CD14-positive monocyte (primary cell): ENCODE measurements at regions not wholly inside any gene's neighbourhood (a gene's known extent, or its start where the extent isn't known, plus 50 kb on each side); places are given as distances from the start of the nearest gene placed in this dataset.
A peak's percentile ranks its signal among the peaks of the same experiment; 100 is the strongest.

Experiments used
- DNase-seq, 3 donors: peaks; one replicate each; pipeline ENCODE4 v3.0.0-alpha.2; 2011 to 2022
- H2AFZ ChIP-seq: 2 replicates; pipeline ENCODE4 v1.6.0; 2012; ENCODE audit warnings: mild to moderate bottlenecking, low read depth, low read length, inconsistent platforms; ENCODE audit not compliant: insufficient read depth, poor library complexity, severe bottlenecking
- H3K27ac ChIP-seq, 2 donors: 1 replicate in 1 of 2; 2 replicates in 1 of 2; pipeline ENCODE4 v1.5.1; 2012 to 2013; ENCODE audit warnings: low read length in 2 of 2, control low read depth in 1 of 2, inconsistent platforms in 1 of 2, low read depth in 1 of 2, mild to moderate bottlenecking in 1 of 2
- H3K27me3 ChIP-seq, 2 donors: one replicate each; pipeline versions ENCODE4 v1.6.0 to v1.6.1; 2011 to 2013; ENCODE audit warnings: low read length in 2 of 2; ENCODE audit not compliant: control insufficient read depth in 2 of 2, insufficient read depth in 2 of 2
- H3K36me3 ChIP-seq, 2 donors: replicated peaks in 1 of 2; 1 replicate in 1 of 2; 2 replicates in 1 of 2; pipeline versions ENCODE4 v1.5.1 to v1.6.1; 2012 to 2013; ENCODE audit warnings: low read length in 2 of 2, control low read depth in 1 of 2, inconsistent platforms in 1 of 2, mild to moderate bottlenecking in 1 of 2; ENCODE audit not compliant: insufficient read depth in 2 of 2, control insufficient read depth in 1 of 2
- H3K4me1 ChIP-seq, 2 donors: 1 replicate in 1 of 2; 2 replicates in 1 of 2; pipeline versions ENCODE4 v1.5.1 to v1.6.1; 2012 to 2013; ENCODE audit warnings: low read length in 2 of 2, control low read depth in 1 of 2, inconsistent platforms in 1 of 2, mild to moderate bottlenecking in 1 of 2, moderate library complexity in 1 of 2; ENCODE audit not compliant: insufficient read depth in 2 of 2, control insufficient read depth in 1 of 2
- H3K4me2 ChIP-seq: replicated peaks from 2 replicates; pipeline ENCODE3; 2012; ENCODE audit warnings: low read length, moderate library complexity, mild to moderate bottlenecking; ENCODE audit not compliant: poor library complexity, severe bottlenecking; ENCODE audit errors: extremely low read depth
- H3K4me3 ChIP-seq, 3 experiments: fragments of 200-600 bp in 1 of 3; sonication (generic) in 1 of 3; replicated peaks in 1 of 3; 1 replicate in 2 of 3; 2 replicates in 1 of 3; pipeline ENCODE4 v1.5.1; 2011 to 2013; ENCODE audit warnings: low read length in 3 of 3, mild to moderate bottlenecking in 3 of 3, control low read depth in 2 of 3, low read depth in 2 of 3, inconsistent platforms in 1 of 3, moderate library complexity in 1 of 3
- H3K79me2 ChIP-seq: 2 replicates; pipeline ENCODE4 v1.6.0; 2012; ENCODE audit warnings: mild to moderate bottlenecking, control low read depth, inconsistent platforms, low read length, moderate library complexity; ENCODE audit not compliant: insufficient read depth
- H3K9ac ChIP-seq: 2 replicates; pipeline ENCODE4 v1.6.0; 2017; ENCODE audit warnings: low read length, mild to moderate bottlenecking; ENCODE audit not compliant: insufficient read depth, poor library complexity, severe bottlenecking
- H3K9me3 ChIP-seq, 2 donors: replicated peaks in 1 of 2; 1 replicate in 1 of 2; 2 replicates in 1 of 2; pipeline versions ENCODE4 v1.5.1 to v1.6.1; 2012 to 2013; ENCODE audit warnings: low read length in 2 of 2, control low read depth in 1 of 2; ENCODE audit not compliant: control insufficient read depth in 1 of 2, insufficient read depth in 1 of 2
- H4K20me1 ChIP-seq: 2 replicates; pipeline ENCODE4 v1.6.0; 2012; ENCODE audit warnings: mild to moderate bottlenecking, low read length, control low read depth, moderate library complexity; ENCODE audit not compliant: insufficient read depth
- H3K27ac Mint-ChIP-seq, 7 donors: one replicate each; pipeline ENCODE4 v1.8.0; 2020; ENCODE audit warnings: mild to moderate bottlenecking in 7 of 7, mixed read lengths in 7 of 7, moderate library complexity in 6 of 7, inconsistent platforms in 2 of 7
- H3K27me3 Mint-ChIP-seq, 3 donors: one replicate each; pipeline ENCODE4 v1.8.0; 2021 to 2022; ENCODE audit warnings: low read depth in 3 of 3, mild to moderate bottlenecking in 3 of 3, mixed read lengths in 3 of 3, moderate library complexity in 3 of 3, inconsistent platforms in 1 of 3
- H3K36me3 Mint-ChIP-seq, 2 donors: one replicate each; pipeline ENCODE4 v1.8.0; 2020; ENCODE audit warnings: mixed read lengths in 2 of 2, inconsistent platforms in 1 of 2, mild to moderate bottlenecking in 1 of 2
- H3K4me1 Mint-ChIP-seq: one replicate; pipeline ENCODE4 v1.8.0; 2020; ENCODE audit warnings: mild to moderate bottlenecking, mixed read lengths
- H3K4me3 Mint-ChIP-seq, 2 donors: one replicate each; pipeline ENCODE4 v1.8.0; 2020; ENCODE audit warnings: mild to moderate bottlenecking in 2 of 2, mixed read lengths in 2 of 2, moderate library complexity in 1 of 2
- H3K9me3 Mint-ChIP-seq, 7 donors: one replicate each; pipeline ENCODE4 v1.8.0; 2020 to 2022; ENCODE audit warnings: mixed read lengths in 7 of 7, mild to moderate bottlenecking in 6 of 7, moderate library complexity in 6 of 7, inconsistent platforms in 2 of 7
- WGBS: methylation state at CpG from one replicate; pipeline ENCODE4 v1.1.5; 2013; ENCODE audit warnings: missing lambda C conversion rate; ENCODE audit not compliant: insufficient coverage; 5-methylcytosine and 5-hydroxymethylcytosine counted together
- intact Hi-C, 2 donors: fragments of 100-400 bp; cut with micrococcal nuclease; formaldehyde crosslinking; loops; one replicate each; pipeline versions ENCODE4 v1.15.0 to v1.15.1; 2023
- TF ChIP-seq, protein P1 (sequence below): fragments of 200-600 bp; IDR thresholded peaks from one replicate; pipeline ENCODE4 v1.8.0; 2022; ENCODE audit warnings: antibody characterized with exemption, mild to moderate bottlenecking

DNA sequence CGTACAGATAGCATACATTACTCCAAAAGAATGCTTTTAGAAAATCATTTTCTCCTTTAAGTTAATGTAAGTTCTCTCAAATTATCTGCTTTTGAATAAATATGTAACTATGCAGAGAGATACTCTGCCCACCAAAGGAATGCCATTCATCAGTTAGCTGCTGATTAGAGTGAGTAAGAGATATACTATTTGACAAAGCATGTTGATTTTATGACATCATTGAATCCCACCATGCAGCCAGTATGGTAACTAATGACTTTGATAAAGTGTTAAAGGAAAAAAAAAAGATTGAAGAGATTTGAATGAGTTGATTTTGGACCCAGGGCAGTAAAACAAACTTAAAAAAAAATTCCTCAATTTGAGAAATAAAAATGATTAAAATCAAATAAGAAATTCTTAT lies 521.5 kb downstream of the SLITRK6 start:
- Mint-ChIP-seq H3K9me3 (peaks cover 0 to 6% (median under 1%) of the 10 kb centered on the region in 7 donors), H3K27me3 (no peaks in the 10 kb centered on the region), H3K27ac (no peak overlapping the region), H3K4me3 (no peak overlapping the region), H3K4me1 (no peaks in the 10 kb centered on the region), H3K36me3 (no peaks in the 10 kb centered on the region)
- H2AFZ ChIP-seq = no peak overlapping the region
- TF ChIP-seq, protein P1, sequence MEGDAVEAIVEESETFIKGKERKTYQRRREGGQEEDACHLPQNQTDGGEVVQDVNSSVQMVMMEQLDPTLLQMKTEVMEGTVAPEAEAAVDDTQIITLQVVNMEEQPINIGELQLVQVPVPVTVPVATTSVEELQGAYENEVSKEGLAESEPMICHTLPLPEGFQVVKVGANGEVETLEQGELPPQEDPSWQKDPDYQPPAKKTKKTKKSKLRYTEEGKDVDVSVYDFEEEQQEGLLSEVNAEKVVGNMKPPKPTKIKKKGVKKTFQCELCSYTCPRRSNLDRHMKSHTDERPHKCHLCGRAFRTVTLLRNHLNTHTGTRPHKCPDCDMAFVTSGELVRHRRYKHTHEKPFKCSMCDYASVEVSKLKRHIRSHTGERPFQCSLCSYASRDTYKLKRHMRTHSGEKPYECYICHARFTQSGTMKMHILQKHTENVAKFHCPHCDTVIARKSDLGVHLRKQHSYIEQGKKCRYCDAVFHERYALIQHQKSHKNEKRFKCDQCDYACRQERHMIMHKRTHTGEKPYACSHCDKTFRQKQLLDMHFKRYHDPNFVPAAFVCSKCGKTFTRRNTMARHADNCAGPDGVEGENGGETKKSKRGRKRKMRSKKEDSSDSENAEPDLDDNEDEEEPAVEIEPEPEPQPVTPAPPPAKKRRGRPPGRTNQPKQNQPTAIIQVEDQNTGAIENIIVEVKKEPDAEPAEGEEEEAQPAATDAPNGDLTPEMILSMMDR = no peak
- H3K9ac ChIP-seq = no peak overlapping the region
- no peak overlapping the region for H3K27ac ChIP-seq
- no peak overlapping the region for H3K4me3 ChIP-seq
- intact Hi-C loops = no loop called here
- H3K36me3 ChIP-seq = no peaks in the 10 kb centered on the region
- DNase-seq = no peak
- no peaks in the 10 kb centered on the region for H3K4me1 ChIP-seq
- no CpG with 5 or more reads among the region's 1 CpG for WGBS
- no peaks in the 10 kb centered on the region for H4K20me1 ChIP-seq
- H3K4me2 ChIP-seq = no peak overlapping the region
- no peaks in the 10 kb centered on the region for H3K27me3 ChIP-seq
- no peaks in the 10 kb centered on the region for H3K79me2 ChIP-seq
- H3K9me3 ChIP-seq = peaks cover 0 to 3% of the 10 kb centered on the region in 2 donors

DNA sequence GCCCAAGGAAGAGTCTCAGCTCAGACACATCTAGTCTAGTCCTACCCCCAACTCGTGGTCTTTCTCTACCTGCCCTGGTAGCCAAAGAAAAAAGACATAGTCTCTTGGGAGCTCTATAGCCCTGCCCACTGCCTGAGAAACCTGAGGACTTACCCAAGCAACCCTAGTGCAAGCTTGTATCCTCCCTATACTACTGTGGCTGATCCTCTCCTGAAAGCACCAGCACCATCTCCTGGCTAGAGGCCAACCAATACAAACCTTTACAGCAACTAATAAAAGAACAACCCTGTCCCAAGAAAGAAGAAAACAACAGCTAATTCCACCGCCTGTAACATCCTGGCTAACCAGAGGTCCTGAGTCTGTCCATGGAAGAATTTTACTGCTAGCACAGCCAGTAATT lies 532.4 kb downstream of the SLITRK6 start:
- Mint-ChIP-seq H3K27ac (peak overlapping the region in 1 of 7 donors; percentile 19), H3K27me3 (no peaks in the 10 kb centered on the region), H3K9me3 (peaks cover 3 to 13% (median 5%) of the 10 kb centered on the region in 7 donors), H3K36me3 (no peaks in the 10 kb centered on the region), H3K4me3 (no peak overlapping the region), H3K4me1 (no peaks in the 10 kb centered on the region)
- Histone ChIP-seq H4K20me1 (no peaks in the 10 kb centered on the region), H3K9ac (no peak overlapping the region), H3K4me3 (no peak overlapping the region), H3K4me2 (no peak overlapping the region), H3K27me3 (no peaks in the 10 kb centered on the region), H2AFZ (no peak overlapping the region), H3K9me3 (peaks cover 0 to 8% of the 10 kb centered on the region in 2 donors), H3K4me1 (no peaks in the 10 kb centered on the region), H3K36me3 (no peaks in the 10 kb centered on the region), H3K27ac (no peak overlapping the region), H3K79me2 (no peaks in the 10 kb centered on the region)
- intact Hi-C loops = no loop called here
- TF ChIP-seq, protein P1 = no peak
- 72% methylated on average over 2 of the region's 2 CpGs for whole genome bisulfite sequencing
- no peak for DNase-seq
